SK-N-SH treated with all-trans-retinoic acid at 6 μM for 48 hours (cell line): ENCODE measurements at regions not wholly inside any gene's neighbourhood (a gene's known extent, or its start where the extent isn't known, plus 50 kb on each side); places are given as distances from the start of the nearest gene placed in this dataset.

Experiments
- ARNTL ChIP-seq: fragments of 450-650 bp; formaldehyde crosslinking; IDR thresholded peaks from 2 replicates; pipeline ENCODE4 v1.5.0; 2020; ENCODE audit warnings: low read depth, mild to moderate bottlenecking, moderate library complexity, borderline replicate concordance
- PATZ1 ChIP-seq: fragments of 250-450 bp; sonication (Bioruptor Pico); IDR thresholded peaks from 2 replicates; pipeline ENCODE4 v1.8.0; 2020; ENCODE audit warnings: mild to moderate bottlenecking, moderate library complexity, borderline replicate concordance
- POU6F1 ChIP-seq: fragments of 250-450 bp; sonication (Bioruptor Pico); IDR thresholded peaks from 2 replicates; pipeline ENCODE4 v1.8.0; 2021; ENCODE audit warnings: low read depth, mild to moderate bottlenecking, moderate library complexity, borderline replicate concordance
- TCF4 ChIP-seq: fragments of 250-450 bp; sonication (Bioruptor Pico); IDR thresholded peaks from 2 replicates; pipeline ENCODE4 v1.8.0; 2021; ENCODE audit warnings: mild to moderate bottlenecking, moderate library complexity, borderline replicate concordance

- TF ChIP-seq ARNTL (CRISPR knock-in tag), result no peak
- no peak for TF ChIP-seq POU6F1 (CRISPR knock-in tag)
- TF ChIP-seq TCF4 (CRISPR knock-in tag), result no peak
- TF ChIP-seq PATZ1 (CRISPR knock-in tag), result no peak
These were observed 94.6 kb upstream of the DMRT1 start for GRCh38 chr9:746661-747434.
